ENCODE measurements at regions not wholly inside any gene's neighbourhood (a gene's known extent, or its start where the extent isn't known, plus 50 kb on each side); places are given as distances from the start of the nearest gene placed in this dataset.

GRCh38 chr5:104126980-104127379 is 564.4 kb upstream of the NUDT12 start:
- Mint-ChIP-seq H3K9me3 (no peaks in the 10 kb centered on the region), H3K36me3 (ENCODE audit: low read depth) (no peaks in the 10 kb centered on the region), H3K27me3 (ENCODE audit: low read depth, poor library complexity) (no peaks in the 10 kb centered on the region), H3K4me1 (no peaks in the 10 kb centered on the region), H3K4me3 (no peak overlapping the region), H3K27ac (no peak overlapping the region)
- DNase-seq: no peak
- TF ChIP-seq CTCF (IDR thresholded peaks at IDR 0.05): no peak

- Mint-ChIP-seq H3K27ac (no peak overlapping the region), H3K36me3 (ENCODE audit: low read depth) (no peaks in the 10 kb centered on the region), H3K27me3 (ENCODE audit: low read depth, poor library complexity) (no peaks in the 10 kb centered on the region), H3K9me3 (no peaks in the 10 kb centered on the region), H3K4me1 (no peaks in the 10 kb centered on the region), H3K4me3 (no peak overlapping the region)
- no peak for DNase-seq
- TF ChIP-seq CTCF (IDR thresholded peaks at IDR 0.05): no peak
These were observed 556.9 kb upstream of the NUDT12 start for GRCh38 chr5:104119529-104119928.

GRCh38 chr5:104111632-104112031 is 549.0 kb upstream of the NUDT12 start:
- DNase-seq: no peak
- no peak overlapping the region for H3K27ac Mint-ChIP-seq
- H3K4me3 Mint-ChIP-seq: no peak overlapping the region
- no peak for TF ChIP-seq CTCF (IDR thresholded peaks at IDR 0.05)
- H3K4me1 Mint-ChIP-seq: peaks cover 8% of the 10 kb centered on the region
- H3K36me3 Mint-ChIP-seq (ENCODE audit: low read depth): no peaks in the 10 kb centered on the region
- H3K9me3 Mint-ChIP-seq: peaks cover 5% of the 10 kb centered on the region
- no peaks in the 10 kb centered on the region for H3K27me3 Mint-ChIP-seq (ENCODE audit: low read depth, poor library complexity)

- no peak overlapping the region for H3K27ac Mint-ChIP-seq
- H3K36me3 Mint-ChIP-seq (ENCODE audit: low read depth): no peaks in the 10 kb centered on the region
- H3K27me3 Mint-ChIP-seq (ENCODE audit: low read depth, poor library complexity): peaks cover 3% of the 10 kb centered on the region
- TF ChIP-seq CTCF (IDR thresholded peaks at IDR 0.05): no peak
- no peak for DNase-seq
- H3K4me1 Mint-ChIP-seq: no peaks in the 10 kb centered on the region
- H3K4me3 Mint-ChIP-seq: no peak overlapping the region
- peaks cover 4% of the 10 kb centered on the region for H3K9me3 Mint-ChIP-seq
These were observed 533.9 kb upstream of the NUDT12 start for GRCh38 chr5:104096451-104096850.

GRCh38 chr5:104095527-104095926 is 532.9 kb upstream of the NUDT12 start:
- H3K4me1 Mint-ChIP-seq: no peaks in the 10 kb centered on the region
- H3K36me3 Mint-ChIP-seq (ENCODE audit: low read depth): no peaks in the 10 kb centered on the region
- H3K4me3 Mint-ChIP-seq: no peak overlapping the region
- no peak for DNase-seq
- H3K27ac Mint-ChIP-seq: no peak overlapping the region
- H3K9me3 Mint-ChIP-seq: peaks cover 4% of the 10 kb centered on the region
- no peak for TF ChIP-seq CTCF (IDR thresholded peaks at IDR 0.05)
- peaks cover 3% of the 10 kb centered on the region for H3K27me3 Mint-ChIP-seq (ENCODE audit: low read depth, poor library complexity)

- H3K27ac Mint-ChIP-seq: no peak overlapping the region
- H3K4me3 Mint-ChIP-seq: no peak overlapping the region
- H3K36me3 Mint-ChIP-seq (ENCODE audit: low read depth): no peaks in the 10 kb centered on the region
- no peak for DNase-seq
- no peaks in the 10 kb centered on the region for H3K9me3 Mint-ChIP-seq
- H3K4me1 Mint-ChIP-seq: no peaks in the 10 kb centered on the region
- peaks cover 1% of the 10 kb centered on the region for H3K27me3 Mint-ChIP-seq (ENCODE audit: low read depth, poor library complexity)
- no peak for TF ChIP-seq CTCF (IDR thresholded peaks at IDR 0.05)
These were observed 526.5 kb upstream of the NUDT12 start for GRCh38 chr5:104088876-104089778.

Measured in nephron progenitor cell (in vitro differentiated cells).